Endodermal cell (in vitro differentiated cells): ENCODE measurements at regions not wholly inside any gene's neighbourhood (a gene's known extent, or its start where the extent isn't known, plus 50 kb on each side); places are given as distances from the start of the nearest gene placed in this dataset.

Experiments used
- DNase-seq: peaks from one replicate; pipeline ENCODE4 v3.0.0-alpha.2; 2017
- H3K27ac ChIP-seq: 2 replicates; pipeline ENCODE4 v1.5.1; 2013; ENCODE audit warnings: mild to moderate bottlenecking, low read depth, low read length, moderate library complexity
- H3K27me3 ChIP-seq: 2 replicates; pipeline ENCODE4 v1.6.1; 2013; ENCODE audit warnings: mild to moderate bottlenecking, low read length, moderate library complexity; ENCODE audit not compliant: insufficient read depth, control insufficient read depth, poor library complexity, severe bottlenecking
- H3K36me3 ChIP-seq: 2 replicates; pipeline ENCODE4 v1.7.0; 2013; ENCODE audit warnings: mild to moderate bottlenecking, low read length, moderate library complexity; ENCODE audit not compliant: control insufficient read depth, insufficient read depth
- H3K4me1 ChIP-seq: one replicate; pipeline ENCODE4 v1.7.0; 2013; ENCODE audit warnings: low read length; ENCODE audit not compliant: control insufficient read depth, insufficient read depth
- H3K4me3 ChIP-seq: 2 replicates; pipeline ENCODE4 v1.5.1; 2013; ENCODE audit warnings: mild to moderate bottlenecking, low read length, moderate library complexity
- H3K9ac ChIP-seq: 2 replicates; pipeline ENCODE4 v1.6.1; 2013; ENCODE audit warnings: mild to moderate bottlenecking, low read length, moderate library complexity; ENCODE audit not compliant: poor library complexity, severe bottlenecking; ENCODE audit errors: extremely low read depth
- H3K9me3 ChIP-seq: 2 replicates; pipeline ENCODE4 v1.6.1; 2013; ENCODE audit warnings: mild to moderate bottlenecking, low read length, moderate library complexity; ENCODE audit not compliant: control insufficient read depth
- H3K27ac Mint-ChIP-seq: 2 replicates; pipeline ENCODE4 v1.8.0; 2020; ENCODE audit warnings: mixed read lengths
- H3K27me3 Mint-ChIP-seq: 2 replicates; pipeline ENCODE4 v1.8.0; 2021; ENCODE audit warnings: mild to moderate bottlenecking, mixed read lengths; ENCODE audit not compliant: insufficient read depth
- H3K36me3 Mint-ChIP-seq: 2 replicates; pipeline ENCODE4 v1.8.0; 2020; ENCODE audit warnings: low read depth, mixed read lengths
- H3K4me1 Mint-ChIP-seq: 2 replicates; pipeline ENCODE4 v1.8.0; 2020; ENCODE audit warnings: mixed read lengths
- H3K4me3 Mint-ChIP-seq: 2 replicates; pipeline ENCODE4 v1.8.0; 2020; ENCODE audit warnings: mild to moderate bottlenecking, moderate library complexity, mixed read lengths
- H3K9me3 Mint-ChIP-seq: 2 replicates; pipeline ENCODE4 v1.8.0; 2020; ENCODE audit warnings: mild to moderate bottlenecking, mixed read lengths
- WGBS, 2 experiments: methylation state at CpG; one replicate each; pipeline versions ENCODE4 v1.1.5 to v1.1.7; 2013; ENCODE audit warnings: missing lambda C conversion rate in 2 of 2, mixed read lengths in 1 of 2; ENCODE audit not compliant: insufficient coverage in 1 of 2, insufficient read length in 1 of 2; 5-methylcytosine and 5-hydroxymethylcytosine counted together
- TF ChIP-seq, protein P1 (sequence below): fragments of 200-600 bp; sonication (generic); conservative IDR thresholded peaks from 2 replicates; pipeline ENCODE4 v1.5.0; 2021; ENCODE audit warnings: antibody characterized with exemption, mild to moderate bottlenecking

DNA sequence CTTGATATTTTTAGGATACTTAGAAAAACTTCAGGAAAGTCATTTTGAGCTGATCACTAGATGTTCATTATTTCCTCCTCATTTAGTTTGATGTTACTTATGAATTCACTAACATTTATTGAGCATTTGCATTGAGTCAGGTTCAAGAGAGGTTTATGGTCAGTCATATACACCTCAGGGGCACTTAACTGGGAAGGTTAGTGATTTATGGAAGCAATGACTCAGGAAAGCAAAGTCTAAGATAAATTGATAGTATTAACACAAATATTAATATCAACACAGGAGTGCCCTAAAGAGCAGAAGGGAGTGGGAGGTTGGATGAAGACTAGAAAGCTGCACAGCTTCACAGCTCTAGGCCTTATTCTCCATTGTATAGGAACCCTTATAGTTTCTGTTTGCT, 177.0 kb upstream of the TNFAIP3 start:
- TF ChIP-seq, protein P1, sequence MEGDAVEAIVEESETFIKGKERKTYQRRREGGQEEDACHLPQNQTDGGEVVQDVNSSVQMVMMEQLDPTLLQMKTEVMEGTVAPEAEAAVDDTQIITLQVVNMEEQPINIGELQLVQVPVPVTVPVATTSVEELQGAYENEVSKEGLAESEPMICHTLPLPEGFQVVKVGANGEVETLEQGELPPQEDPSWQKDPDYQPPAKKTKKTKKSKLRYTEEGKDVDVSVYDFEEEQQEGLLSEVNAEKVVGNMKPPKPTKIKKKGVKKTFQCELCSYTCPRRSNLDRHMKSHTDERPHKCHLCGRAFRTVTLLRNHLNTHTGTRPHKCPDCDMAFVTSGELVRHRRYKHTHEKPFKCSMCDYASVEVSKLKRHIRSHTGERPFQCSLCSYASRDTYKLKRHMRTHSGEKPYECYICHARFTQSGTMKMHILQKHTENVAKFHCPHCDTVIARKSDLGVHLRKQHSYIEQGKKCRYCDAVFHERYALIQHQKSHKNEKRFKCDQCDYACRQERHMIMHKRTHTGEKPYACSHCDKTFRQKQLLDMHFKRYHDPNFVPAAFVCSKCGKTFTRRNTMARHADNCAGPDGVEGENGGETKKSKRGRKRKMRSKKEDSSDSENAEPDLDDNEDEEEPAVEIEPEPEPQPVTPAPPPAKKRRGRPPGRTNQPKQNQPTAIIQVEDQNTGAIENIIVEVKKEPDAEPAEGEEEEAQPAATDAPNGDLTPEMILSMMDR: no peak
- Histone ChIP-seq H3K4me1 (no peaks in the 10 kb centered on the region), H3K9ac (no peak overlapping the region), H3K9me3 (no peaks in the 10 kb centered on the region), H3K4me3 (no peak overlapping the region), H3K27ac (no peak overlapping the region), H3K36me3 (no peaks in the 10 kb centered on the region), H3K27me3 (no peaks in the 10 kb centered on the region)
- Mint-ChIP-seq H3K36me3 (no peaks in the 10 kb centered on the region), H3K27ac (no peak overlapping the region), H3K27me3 (no peaks in the 10 kb centered on the region), H3K4me3 (no peak overlapping the region), H3K9me3 (no peaks in the 10 kb centered on the region), H3K4me1 (no peaks in the 10 kb centered on the region)
- DNase-seq: no peak

DNA sequence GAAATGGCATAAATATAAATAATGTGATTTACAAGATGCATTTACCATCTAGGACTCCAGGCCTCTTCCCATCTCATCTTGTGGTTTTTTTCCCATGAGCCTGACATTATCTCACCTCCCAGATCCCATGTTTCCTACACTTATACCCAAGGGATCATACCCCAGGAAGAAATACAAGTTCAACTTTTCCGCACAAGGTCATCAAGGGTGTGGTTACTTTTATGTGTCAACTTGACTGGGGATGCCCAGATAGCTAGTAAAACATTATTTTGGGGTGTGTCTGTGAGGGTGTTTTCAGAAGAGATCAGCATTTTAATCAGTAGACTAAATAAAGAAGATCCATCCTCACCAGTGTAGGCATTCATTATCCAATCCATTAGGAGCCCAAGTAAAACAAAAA, 176.3 kb upstream of the TNFAIP3 start:
- TF ChIP-seq, protein P1: no peak
- Histone ChIP-seq H3K4me3 (no peak overlapping the region), H3K27me3 (no peaks in the 10 kb centered on the region), H3K4me1 (no peaks in the 10 kb centered on the region), H3K27ac (no peak overlapping the region), H3K9me3 (no peaks in the 10 kb centered on the region), H3K9ac (no peak overlapping the region), H3K36me3 (no peaks in the 10 kb centered on the region)
- H3K36me3 Mint-ChIP-seq: no peaks in the 10 kb centered on the region
- H3K27me3 Mint-ChIP-seq: no peaks in the 10 kb centered on the region
- no peaks in the 10 kb centered on the region for H3K4me1 Mint-ChIP-seq
- 89% methylated on average over 1 of the region's 1 CpG; no CpG with 5 or more reads in 1 of the 2 experiments for WGBS, 2 experiments
- DNase-seq: no peak
- no peaks in the 10 kb centered on the region for H3K9me3 Mint-ChIP-seq
- no peak overlapping the region for H3K27ac Mint-ChIP-seq
- no peak overlapping the region for H3K4me3 Mint-ChIP-seq

GRCh38 chr6:137692308-137692707, 174.8 kb upstream of the TNFAIP3 start:
- TF ChIP-seq, protein P1: no peak
- Histone ChIP-seq H3K36me3 (no peaks in the 10 kb centered on the region), H3K27me3 (no peaks in the 10 kb centered on the region), H3K4me1 (peaks cover 6% of the 10 kb centered on the region), H3K9me3 (no peaks in the 10 kb centered on the region), H3K9ac (no peak overlapping the region), H3K4me3 (no peak overlapping the region), H3K27ac (no peak overlapping the region)
- 89 to 90% methylated on average over 2 to 3 of the region's 3 CpGs for WGBS, 2 experiments
- no peak overlapping the region for H3K4me3 Mint-ChIP-seq
- no peaks in the 10 kb centered on the region for H3K36me3 Mint-ChIP-seq
- peaks cover 9% of the 10 kb centered on the region for H3K4me1 Mint-ChIP-seq
- DNase-seq: no peak
- H3K27ac Mint-ChIP-seq: no peak overlapping the region
- no peaks in the 10 kb centered on the region for H3K9me3 Mint-ChIP-seq
- H3K27me3 Mint-ChIP-seq: no peaks in the 10 kb centered on the region
